ENCODE measurements at regions not wholly inside any gene's neighbourhood (a gene's known extent, or its start where the extent isn't known, plus 50 kb on each side); places are given as distances from the start of the nearest gene placed in this dataset.

GRCh38 chr16:51267681-51268080 is 116.6 kb upstream of the SALL1 start:
- TF ChIP-seq CTCF (IDR thresholded peaks at IDR 0.05) (no peak), ZFX (IDR thresholded peaks at IDR 0.05; ENCODE audit: borderline replicate concordance) (no peak)
